Germinal center (tissue), 1 donor: ENCODE measurements at regions not wholly inside any gene's neighbourhood (a gene's known extent, or its start where the extent isn't known, plus 50 kb on each side); places are given as distances from the start of the nearest gene placed in this dataset.

Source experiments
- DNase-seq: peaks from one replicate; pipeline ENCODE4 v3.0.0; 2012; ENCODE audit warnings: mixed read lengths, low spot score

- no peak for DNase-seq
Measured at GRCh38 chr16:51430716-51431369, 279.8 kb upstream of the SALL1 start.

- DNase-seq, result no peak
Measured at GRCh38 chr16:51429041-51429440, 278.0 kb upstream of the SALL1 start.

- no peak for DNase-seq
Measured at GRCh38 chr16:51427085-51427484, 276.0 kb upstream of the SALL1 start.

- no peak for DNase-seq
Measured at GRCh38 chr16:51426276-51426675, 275.2 kb upstream of the SALL1 start.

GRCh38 chr16:51420247-51420646 lies 269.2 kb upstream of the SALL1 start:
- DNase-seq, result no peak

GRCh38 chr16:51419768-51420167 lies 268.7 kb upstream of the SALL1 start:
- no peak for DNase-seq

GRCh38 chr16:51418258-51418657 lies 267.2 kb upstream of the SALL1 start:
- no peak for DNase-seq

GRCh38 chr16:51416926-51417325 lies 265.9 kb upstream of the SALL1 start:
- no peak for DNase-seq

GRCh38 chr16:51410125-51410524 lies 259.1 kb upstream of the SALL1 start:
- DNase-seq, result no peak

GRCh38 chr16:51409001-51409675 lies 258.1 kb upstream of the SALL1 start:
- no peak for DNase-seq

- no peak for DNase-seq
Measured at GRCh38 chr16:51408357-51408756, 257.3 kb upstream of the SALL1 start.

- DNase-seq, result no peak
Measured at GRCh38 chr16:51407921-51408320, 256.9 kb upstream of the SALL1 start.

- DNase-seq, result no peak
Measured at GRCh38 chr16:51407199-51407598, 256.1 kb upstream of the SALL1 start.

GRCh38 chr16:51405361-51405760 lies 254.3 kb upstream of the SALL1 start:
- DNase-seq, result no peak

- no peak for DNase-seq
Measured at GRCh38 chr16:51404386-51404785, 253.3 kb upstream of the SALL1 start.

- DNase-seq, result no peak
Measured at GRCh38 chr16:51402785-51403184, 251.7 kb upstream of the SALL1 start.

- DNase-seq, result no peak
Measured at GRCh38 chr16:51402298-51402697, 251.2 kb upstream of the SALL1 start.

- DNase-seq, result no peak
Measured at GRCh38 chr16:51401673-51402072, 250.6 kb upstream of the SALL1 start.

GRCh38 chr16:51399908-51400670 lies 249.0 kb upstream of the SALL1 start:
- no peak for DNase-seq

- no peak for DNase-seq
Measured at GRCh38 chr16:51394421-51394820, 243.4 kb upstream of the SALL1 start.

- DNase-seq, result no peak
Measured at GRCh38 chr16:51393381-51394005, 242.4 kb upstream of the SALL1 start.

- DNase-seq, result no peak
Measured at GRCh38 chr16:51392521-51393187, 241.6 kb upstream of the SALL1 start.
